SU-DHL-6 (cell line): ENCODE measurements at regions not wholly inside any gene's neighbourhood (a gene's known extent, or its start where the extent isn't known, plus 50 kb on each side); places are given as distances from the start of the nearest gene placed in this dataset.

Experiments
- H2AFZ ChIP-seq: fragments of 200-600 bp; sonication (generic); 2 replicates; pipeline ENCODE4 v1.6.1; 2014; ENCODE audit warnings: low read depth, mild to moderate bottlenecking, moderate library complexity, mixed read lengths, antibody characterized with exemption, low read length; ENCODE audit not compliant: severe bottlenecking
- H3F3A ChIP-seq: fragments of 200-600 bp; shearing (Covaris generic); 2 replicates; pipeline ENCODE4 v1.6.0; 2016; ENCODE audit warnings: antibody characterized with exemption, mild to moderate bottlenecking; ENCODE audit not compliant: insufficient read depth
- H3K27ac ChIP-seq: fragments of 200-600 bp; sonication (generic); 2 replicates; pipeline ENCODE4 v1.5.1; 2016; ENCODE audit warnings: low read depth, mild to moderate bottlenecking, low read length, moderate library complexity, mixed read lengths
- H3K27me3 ChIP-seq: fragments of 200-600 bp; sonication (generic), shearing (Covaris generic); 2 replicates; pipeline ENCODE4 v1.6.0; 2014; ENCODE audit warnings: mild to moderate bottlenecking, low read length
- H3K36me3 ChIP-seq: fragments of 200-600 bp; sonication (generic); 2 replicates; pipeline ENCODE4 v1.6.1; 2014; ENCODE audit warnings: mild to moderate bottlenecking, low read length, mixed read lengths
- H3K4me2 ChIP-seq: fragments of 300-600, 200-600 bp; shearing (Covaris generic), sonication (generic); 2 replicates; pipeline ENCODE4 v1.6.0; 2014; ENCODE audit warnings: low read length, low read depth, mild to moderate bottlenecking; ENCODE audit not compliant: poor library complexity, severe bottlenecking
- H3K4me3 ChIP-seq: fragments of 200-600 bp; sonication (generic); 2 replicates; pipeline ENCODE4 v1.5.1; 2014; ENCODE audit warnings: antibody characterized with exemption, low read length, mild to moderate bottlenecking, mixed read lengths; ENCODE audit not compliant: insufficient read depth, poor library complexity, severe bottlenecking
- H3K79me2 ChIP-seq: fragments of 200-600 bp; sonication (generic); 2 replicates; pipeline ENCODE4 v1.6.1; 2014; ENCODE audit warnings: mild to moderate bottlenecking, low read length, moderate library complexity; ENCODE audit not compliant: insufficient read depth
- H3K9ac ChIP-seq: fragments of 200-600 bp; sonication (generic); 2 replicates; pipeline ENCODE4 v1.7.0; 2014; ENCODE audit warnings: mild to moderate bottlenecking, low read length
- H3K9me2 ChIP-seq: fragments of 200-600 bp; sonication (generic); replicated peaks from 2 replicates; pipeline ENCODE4 v1.6.1; 2014; ENCODE audit warnings: low read length; ENCODE audit not compliant: insufficient read depth
- H3K9me3 ChIP-seq: fragments of 200-600 bp; sonication (generic); 2 replicates; pipeline ENCODE4 v1.6.1; 2014; ENCODE audit warnings: low read length, mixed read lengths; ENCODE audit not compliant: insufficient read depth
- H4K20me1 ChIP-seq: fragments of 200-600 bp; sonication (generic); 2 replicates; pipeline ENCODE4 v1.6.1; 2014; ENCODE audit warnings: low read depth, mild to moderate bottlenecking, antibody characterized with exemption, low read length, moderate library complexity, mixed read lengths
- EZH2phosphoT487 ChIP-seq: fragments of 200-600 bp; sonication (generic), shearing (Covaris generic); conservative IDR thresholded peaks from 2 replicates; pipeline ENCODE4 v1.6.1; 2018; ENCODE audit warnings: mild to moderate bottlenecking, antibody characterized with exemption, low read length, moderate library complexity, mixed read lengths
- TF ChIP-seq, protein P1 (sequence below): fragments of 200-600 bp; sonication (generic); IDR thresholded peaks from one replicate; pipeline ENCODE4 v1.5.1; 2017; ENCODE audit warnings: antibody characterized with exemption, mild to moderate bottlenecking, low read length, moderate library complexity; ENCODE audit not compliant: insufficient read depth, poor library complexity, severe bottlenecking

DNA sequence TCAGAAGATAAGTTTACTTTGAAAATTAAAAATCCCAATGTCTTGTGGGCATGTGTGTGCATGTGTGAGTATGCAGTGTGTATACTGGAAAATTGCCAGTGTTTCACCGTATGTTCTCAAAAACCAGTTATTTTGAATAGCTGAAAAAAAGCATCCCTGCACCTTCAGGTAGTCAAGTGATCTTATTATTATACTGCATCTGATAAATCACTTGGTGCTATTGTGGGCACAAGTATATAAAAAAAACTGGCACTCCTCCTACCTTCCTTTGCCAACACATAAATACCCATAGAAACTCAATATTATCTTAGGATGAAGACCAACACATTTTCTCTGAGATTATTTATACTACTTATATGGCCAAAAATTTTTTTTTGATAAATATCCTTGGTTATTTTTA lies 91.5 kb upstream of the MAP9 start:
- Histone ChIP-seq H3K9me3 (no peaks in the 10 kb centered on the region), H3K79me2 (no peaks in the 10 kb centered on the region), H2AFZ (no peak overlapping the region), H3K4me2 (no peak overlapping the region), H3F3A (no peaks in the 10 kb centered on the region), H3K27me3 (no peaks in the 10 kb centered on the region), H3K4me3 (no peak overlapping the region), H4K20me1 (no peaks in the 10 kb centered on the region), H3K9me2 (no peaks in the 10 kb centered on the region), H3K9ac (no peak overlapping the region), H3K36me3 (no peaks in the 10 kb centered on the region), H3K27ac (no peak overlapping the region)
- TF ChIP-seq, protein P1, sequence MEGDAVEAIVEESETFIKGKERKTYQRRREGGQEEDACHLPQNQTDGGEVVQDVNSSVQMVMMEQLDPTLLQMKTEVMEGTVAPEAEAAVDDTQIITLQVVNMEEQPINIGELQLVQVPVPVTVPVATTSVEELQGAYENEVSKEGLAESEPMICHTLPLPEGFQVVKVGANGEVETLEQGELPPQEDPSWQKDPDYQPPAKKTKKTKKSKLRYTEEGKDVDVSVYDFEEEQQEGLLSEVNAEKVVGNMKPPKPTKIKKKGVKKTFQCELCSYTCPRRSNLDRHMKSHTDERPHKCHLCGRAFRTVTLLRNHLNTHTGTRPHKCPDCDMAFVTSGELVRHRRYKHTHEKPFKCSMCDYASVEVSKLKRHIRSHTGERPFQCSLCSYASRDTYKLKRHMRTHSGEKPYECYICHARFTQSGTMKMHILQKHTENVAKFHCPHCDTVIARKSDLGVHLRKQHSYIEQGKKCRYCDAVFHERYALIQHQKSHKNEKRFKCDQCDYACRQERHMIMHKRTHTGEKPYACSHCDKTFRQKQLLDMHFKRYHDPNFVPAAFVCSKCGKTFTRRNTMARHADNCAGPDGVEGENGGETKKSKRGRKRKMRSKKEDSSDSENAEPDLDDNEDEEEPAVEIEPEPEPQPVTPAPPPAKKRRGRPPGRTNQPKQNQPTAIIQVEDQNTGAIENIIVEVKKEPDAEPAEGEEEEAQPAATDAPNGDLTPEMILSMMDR: no peak
- TF ChIP-seq EZH2phosphoT487: no peak

DNA sequence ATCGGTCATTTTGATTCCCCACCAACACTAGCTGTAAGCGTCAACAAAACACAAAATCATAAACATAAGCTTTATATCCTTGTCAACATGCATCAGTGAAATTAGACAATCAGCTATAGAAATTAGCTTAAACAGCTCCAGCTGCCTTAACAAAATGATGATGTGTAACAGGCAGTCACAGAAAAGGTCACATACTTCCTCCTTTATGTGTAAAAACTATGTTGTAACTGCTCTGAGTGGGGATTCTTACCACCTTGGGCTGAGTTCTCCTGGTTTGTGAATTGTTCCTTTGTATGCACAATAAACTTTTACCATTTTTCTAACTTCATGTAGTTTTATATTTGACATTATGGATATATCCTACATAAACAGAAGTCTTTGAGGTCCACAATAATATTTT lies 73.9 kb upstream of the MAP9 start:
- Histone ChIP-seq H3F3A (no peaks in the 10 kb centered on the region), H3K4me3 (no peak overlapping the region), H3K9me2 (no peaks in the 10 kb centered on the region), H3K27me3 (no peaks in the 10 kb centered on the region), H3K9me3 (no peaks in the 10 kb centered on the region), H3K79me2 (no peaks in the 10 kb centered on the region), H3K27ac (no peak overlapping the region), H3K36me3 (no peaks in the 10 kb centered on the region), H2AFZ (no peak overlapping the region), H4K20me1 (no peaks in the 10 kb centered on the region), H3K9ac (no peak overlapping the region), H3K4me2 (no peak overlapping the region)
- TF ChIP-seq, protein P1: no peak
- no peak for TF ChIP-seq EZH2phosphoT487

DNA sequence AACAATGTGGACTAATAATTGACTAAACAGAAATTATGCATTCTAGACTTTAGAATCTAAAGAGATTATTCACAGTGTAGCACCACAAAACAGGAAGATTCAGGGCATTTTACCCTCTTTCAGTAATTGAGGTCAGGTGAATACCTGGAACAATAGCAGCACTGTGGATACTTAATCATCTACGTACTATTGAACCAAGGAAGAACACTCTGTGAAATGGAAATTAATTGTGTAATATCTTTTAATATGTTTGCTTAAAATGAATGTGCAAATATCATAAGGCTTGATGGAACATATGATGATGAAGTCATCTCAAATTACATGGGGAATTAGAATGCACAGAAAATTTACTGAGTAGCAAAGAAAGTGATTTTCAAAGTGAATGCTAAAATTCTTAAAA lies 68.5 kb upstream of the MAP9 start:
- Histone ChIP-seq H4K20me1 (no peaks in the 10 kb centered on the region), H3K36me3 (no peaks in the 10 kb centered on the region), H3K9me2 (no peaks in the 10 kb centered on the region), H3K9ac (no peak overlapping the region), H3F3A (no peaks in the 10 kb centered on the region), H2AFZ (no peak overlapping the region), H3K4me2 (no peak overlapping the region), H3K79me2 (no peaks in the 10 kb centered on the region), H3K27me3 (no peaks in the 10 kb centered on the region), H3K27ac (no peak overlapping the region), H3K4me3 (no peak overlapping the region), H3K9me3 (no peaks in the 10 kb centered on the region)
- TF ChIP-seq, protein P1: no peak
- TF ChIP-seq EZH2phosphoT487: no peak

DNA sequence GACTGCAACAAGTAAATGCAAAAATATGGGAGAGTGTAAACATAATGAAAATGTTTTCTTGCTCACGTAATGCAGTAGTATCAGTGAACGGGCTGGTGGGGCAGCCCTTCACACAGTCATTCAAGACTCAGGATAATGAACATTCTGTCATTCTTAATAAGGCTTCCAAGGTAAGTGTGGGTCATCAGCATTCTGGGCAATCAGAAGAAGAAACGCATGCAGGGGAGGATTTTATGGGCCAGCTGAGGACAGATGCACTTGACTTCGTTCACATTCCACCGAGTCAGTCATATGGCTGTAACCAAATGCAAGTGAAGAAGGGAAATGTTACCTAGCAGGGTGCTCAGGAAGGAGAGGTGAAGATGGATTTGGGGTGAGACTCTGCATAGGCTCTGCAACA lies 68.0 kb upstream of the MAP9 start:
- no peak overlapping the region for H3K27ac ChIP-seq
- H2AFZ ChIP-seq: no peak overlapping the region
- no peaks in the 10 kb centered on the region for H3F3A ChIP-seq
- TF ChIP-seq EZH2phosphoT487: no peak
- H3K9me2 ChIP-seq: no peaks in the 10 kb centered on the region
- H3K9me3 ChIP-seq: no peaks in the 10 kb centered on the region
- no peak overlapping the region for H3K4me3 ChIP-seq
- no peaks in the 10 kb centered on the region for H3K79me2 ChIP-seq
- no peaks in the 10 kb centered on the region for H3K36me3 ChIP-seq
- H4K20me1 ChIP-seq: no peaks in the 10 kb centered on the region
- H3K9ac ChIP-seq: no peak overlapping the region
- no peaks in the 10 kb centered on the region for H3K27me3 ChIP-seq
- no peak overlapping the region for H3K4me2 ChIP-seq
